ENCODE measurements at regions not wholly inside any gene's neighbourhood (a gene's known extent, or its start where the extent isn't known, plus 50 kb on each side); places are given as distances from the start of the nearest gene placed in this dataset.

GRCh38 chr12:88398031-88398430, 182.2 kb downstream of the KITLG start:
- no peak for TF ChIP-seq CTCF (IDR thresholded peaks at IDR 0.05)
- TF ChIP-seq EP300 (IDR thresholded peaks at IDR 0.05), result no peak
